ENCODE measurements at regions not wholly inside any gene's neighbourhood (a gene's known extent, or its start where the extent isn't known, plus 50 kb on each side); places are given as distances from the start of the nearest gene placed in this dataset.

- TF ChIP-seq CTCF (optimal IDR thresholded peaks at IDR 0.05 in 1 of 3, IDR thresholded peaks at IDR 0.05 in 1 of 3, conservative IDR thresholded peaks at IDR 0.05 in 1 of 3; ENCODE audit: extremely low read depth in 1 of 3, insufficient read depth in 2 of 3, low read length in 3 of 3) (no peak), EZH2 (IDR thresholded peaks at IDR 0.05; ENCODE audit: low read length) (no peak)
Observed at GRCh38 chr1:229888157-229888556, 178.9 kb upstream of the GALNT2 start.

Data from keratinocyte (primary cell).